ENCODE measurements at regions not wholly inside any gene's neighbourhood (a gene's known extent, or its start where the extent isn't known, plus 50 kb on each side); places are given as distances from the start of the nearest gene placed in this dataset.

DNA sequence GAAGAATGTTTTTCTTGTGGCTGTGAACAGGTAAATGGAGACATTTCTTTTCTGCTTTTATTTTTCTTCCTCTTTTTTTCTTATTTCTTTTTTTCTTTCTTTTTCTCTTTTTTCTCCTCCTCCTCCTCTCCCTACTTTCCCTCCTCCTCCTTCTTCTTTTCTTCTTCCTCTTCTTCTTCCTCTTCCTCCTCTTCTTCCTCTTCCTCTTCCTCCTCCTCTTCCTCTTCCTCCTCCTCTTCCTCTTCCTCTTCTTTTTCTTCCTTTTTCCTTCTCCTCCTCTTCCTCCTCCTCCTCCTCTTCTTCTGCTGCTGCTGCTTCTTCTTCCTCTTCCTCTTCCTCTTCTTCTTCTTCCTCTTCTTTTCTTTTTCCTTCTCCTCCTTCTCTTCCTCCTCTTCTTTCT is 65.3 kb upstream of the NTRK2 start:
- ChIA-PET CTCF (interaction anchor here (0.6 kb wide), 1 partner anchor 207 kb away, joined by 3 read pairs; no protein-coding TSS in a partner anchor), POLR2A (no interaction called here)
- Mint-ChIP-seq H3K27ac (ENCODE audit: low read depth, unreplicated experiment) (no peak overlapping the region), H3K27me3 (ENCODE audit: insufficient read depth, unreplicated experiment) (peaks cover 18% of the 10 kb centered on the region), H3K4me1 (ENCODE audit: insufficient read depth, unreplicated experiment) (no peaks in the 10 kb centered on the region), H3K4me3 (ENCODE audit: unreplicated experiment) (no peak overlapping the region), H3K9me3 (ENCODE audit: unreplicated experiment) (no peaks in the 10 kb centered on the region), H3K36me3 (ENCODE audit: insufficient read depth, unreplicated experiment) (no peaks in the 10 kb centered on the region)
- BruUV-seq (replicated peaks) = no TSS peak
- TF ChIP-seq, protein P1, sequence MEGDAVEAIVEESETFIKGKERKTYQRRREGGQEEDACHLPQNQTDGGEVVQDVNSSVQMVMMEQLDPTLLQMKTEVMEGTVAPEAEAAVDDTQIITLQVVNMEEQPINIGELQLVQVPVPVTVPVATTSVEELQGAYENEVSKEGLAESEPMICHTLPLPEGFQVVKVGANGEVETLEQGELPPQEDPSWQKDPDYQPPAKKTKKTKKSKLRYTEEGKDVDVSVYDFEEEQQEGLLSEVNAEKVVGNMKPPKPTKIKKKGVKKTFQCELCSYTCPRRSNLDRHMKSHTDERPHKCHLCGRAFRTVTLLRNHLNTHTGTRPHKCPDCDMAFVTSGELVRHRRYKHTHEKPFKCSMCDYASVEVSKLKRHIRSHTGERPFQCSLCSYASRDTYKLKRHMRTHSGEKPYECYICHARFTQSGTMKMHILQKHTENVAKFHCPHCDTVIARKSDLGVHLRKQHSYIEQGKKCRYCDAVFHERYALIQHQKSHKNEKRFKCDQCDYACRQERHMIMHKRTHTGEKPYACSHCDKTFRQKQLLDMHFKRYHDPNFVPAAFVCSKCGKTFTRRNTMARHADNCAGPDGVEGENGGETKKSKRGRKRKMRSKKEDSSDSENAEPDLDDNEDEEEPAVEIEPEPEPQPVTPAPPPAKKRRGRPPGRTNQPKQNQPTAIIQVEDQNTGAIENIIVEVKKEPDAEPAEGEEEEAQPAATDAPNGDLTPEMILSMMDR (IDR thresholded peaks at IDR 0.05; ENCODE audit: unreplicated experiment) = no peak
- no peak for DNase-seq (ENCODE audit: unreplicated experiment)
- intact Hi-C loops (cut with micrococcal nuclease) = no loop called here

DNA sequence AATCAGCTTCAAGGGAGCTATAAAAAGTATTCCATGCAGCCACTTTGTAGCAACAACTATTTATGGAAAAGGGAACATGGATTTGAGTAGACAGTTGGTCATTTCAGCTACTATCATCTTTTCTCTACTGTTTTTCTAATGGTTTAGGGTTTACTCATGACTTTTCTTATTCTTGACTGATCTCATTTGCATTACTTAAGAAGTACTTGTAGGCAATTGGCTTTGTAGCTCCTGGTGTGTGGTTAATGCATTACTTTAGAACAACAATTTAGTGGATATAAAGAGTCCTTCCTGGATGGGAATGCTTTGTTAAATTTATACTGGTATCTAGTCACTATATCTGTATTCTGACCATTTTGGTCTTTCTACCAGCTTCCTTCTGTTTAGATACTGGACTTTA is 59.8 kb upstream of the NTRK2 start:
- ChIA-PET POLR2A (no interaction called here), CTCF (no interaction called here)
- Mint-ChIP-seq H3K9me3 (ENCODE audit: unreplicated experiment) (no peaks in the 10 kb centered on the region), H3K27ac (ENCODE audit: low read depth, unreplicated experiment) (no peak overlapping the region), H3K4me3 (ENCODE audit: unreplicated experiment) (no peak overlapping the region), H3K4me1 (ENCODE audit: insufficient read depth, unreplicated experiment) (no peaks in the 10 kb centered on the region), H3K36me3 (ENCODE audit: insufficient read depth, unreplicated experiment) (no peaks in the 10 kb centered on the region), H3K27me3 (ENCODE audit: insufficient read depth, unreplicated experiment) (peaks cover 9% of the 10 kb centered on the region)
- no TSS peak for BruUV-seq (replicated peaks)
- no peak for DNase-seq (ENCODE audit: unreplicated experiment)
- TF ChIP-seq, protein P1 (IDR thresholded peaks at IDR 0.05; ENCODE audit: unreplicated experiment) = no peak
- intact Hi-C loops (cut with micrococcal nuclease) = no loop called here

DNA sequence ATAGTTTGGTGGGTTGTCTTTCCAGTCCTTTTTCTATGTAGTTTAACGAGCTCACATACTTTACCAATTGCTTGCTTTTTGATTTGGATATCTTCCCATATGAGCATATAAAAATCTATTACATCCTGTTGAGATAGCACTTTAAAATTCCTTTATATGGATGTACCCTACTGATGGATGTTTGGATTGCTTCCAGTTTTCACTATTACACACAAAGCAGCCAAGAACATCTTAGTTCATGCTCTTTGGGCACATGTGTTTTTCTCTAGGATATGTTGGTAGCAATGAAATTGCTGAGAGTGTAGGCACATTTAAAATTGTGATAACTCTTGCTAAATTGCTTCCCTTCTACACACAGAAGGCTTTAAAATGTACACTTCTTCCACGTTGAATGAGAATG is 56.1 kb upstream of the NTRK2 start:
- H3K36me3 Mint-ChIP-seq (ENCODE audit: insufficient read depth, unreplicated experiment) = no peaks in the 10 kb centered on the region
- H3K4me1 Mint-ChIP-seq (ENCODE audit: insufficient read depth, unreplicated experiment) = no peaks in the 10 kb centered on the region
- no peaks in the 10 kb centered on the region for H3K9me3 Mint-ChIP-seq (ENCODE audit: unreplicated experiment)
- no peak for DNase-seq (ENCODE audit: unreplicated experiment)
- BruUV-seq (replicated peaks) = no TSS peak
- H3K27me3 Mint-ChIP-seq (ENCODE audit: insufficient read depth, unreplicated experiment) = peaks cover 11% of the 10 kb centered on the region
- H3K27ac Mint-ChIP-seq (ENCODE audit: low read depth, unreplicated experiment) = no peak overlapping the region
- H3K4me3 Mint-ChIP-seq (ENCODE audit: unreplicated experiment) = no peak overlapping the region
- ChIA-PET CTCF (no interaction called here), POLR2A (interaction anchor here (1.6 kb wide), 1 partner anchor 12 kb away, joined by 3 read pairs; no protein-coding TSS in a partner anchor)
- TF ChIP-seq, protein P1 (IDR thresholded peaks at IDR 0.05; ENCODE audit: unreplicated experiment) = no peak
- intact Hi-C loops (cut with micrococcal nuclease) = no loop called here

DNA sequence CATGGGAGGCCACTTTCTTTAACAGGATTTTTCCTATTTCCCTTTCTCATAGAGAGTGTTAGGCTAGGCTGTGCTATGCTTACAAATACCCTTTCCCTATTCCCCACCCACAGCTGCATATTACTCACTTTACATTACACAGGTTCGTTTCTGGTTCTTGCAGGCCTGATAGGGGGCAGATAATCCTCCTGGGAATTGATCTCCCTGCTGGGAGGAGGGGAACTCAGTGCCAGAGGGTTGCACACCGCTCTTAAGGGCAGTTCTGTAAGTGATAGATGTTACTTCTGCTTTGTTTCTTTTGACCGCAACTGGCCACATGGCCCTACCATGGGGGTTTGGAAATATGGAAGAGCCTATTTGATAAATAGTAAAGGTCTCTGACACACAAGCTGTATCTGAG is 54.0 kb upstream of the NTRK2 start:
- intact Hi-C loops (cut with micrococcal nuclease) = no loop called here
- H3K4me3 Mint-ChIP-seq (ENCODE audit: unreplicated experiment) = no peak overlapping the region
- CTCF ChIA-PET = interaction anchor here (1.2 kb wide), 1 partner anchor 218 kb away, joined by 4 read pairs; no protein-coding TSS in a partner anchor

More for the DNA sequence above, 54.0 kb upstream of the NTRK2 start:
- no TSS peak for BruUV-seq (replicated peaks)
- POLR2A ChIA-PET = no interaction called here
- TF ChIP-seq, protein P1 (IDR thresholded peaks at IDR 0.05; ENCODE audit: unreplicated experiment) = no peak
- Mint-ChIP-seq H3K36me3 (ENCODE audit: insufficient read depth, unreplicated experiment) (no peaks in the 10 kb centered on the region), H3K27ac (ENCODE audit: low read depth, unreplicated experiment) (no peak overlapping the region), H3K4me1 (ENCODE audit: insufficient read depth, unreplicated experiment) (no peaks in the 10 kb centered on the region), H3K9me3 (ENCODE audit: unreplicated experiment) (no peaks in the 10 kb centered on the region), H3K27me3 (ENCODE audit: insufficient read depth, unreplicated experiment) (peaks cover 11% of the 10 kb centered on the region)
- no peak for DNase-seq (ENCODE audit: unreplicated experiment)

Data from MCF 10A (cell line).